ENCODE measurements at regions not wholly inside any gene's neighbourhood (a gene's known extent, or its start where the extent isn't known, plus 50 kb on each side); places are given as distances from the start of the nearest gene placed in this dataset.

- Histone ChIP-seq H3K27me3 (peaks cover 7% of the 10 kb centered on the region), H3K27ac (no peak overlapping the region), H3K9me3 (no peaks in the 10 kb centered on the region), H3K4me3 (no peak overlapping the region), H3K36me3 (no peaks in the 10 kb centered on the region), H3K4me1 (peaks cover 8% of the 10 kb centered on the region)
- 64% methylated on average over 8 of the region's 10 CpGs for WGBS
- no peak for DNase-seq (ENCODE audit: low spot score in 2 of 2)
- TF ChIP-seq POLR2AphosphoS5 (IDR thresholded peaks at IDR 0.05) (no peak), POLR2A (IDR thresholded peaks at IDR 0.05) (no peak), EP300 (IDR thresholded peaks at IDR 0.05) (no peak), CTCF (IDR thresholded peaks at IDR 0.05) (no peak)
These were observed 137.1 kb upstream of the SMIM23 start for GRCh38 chr5:171648279-171649074.

DNA sequence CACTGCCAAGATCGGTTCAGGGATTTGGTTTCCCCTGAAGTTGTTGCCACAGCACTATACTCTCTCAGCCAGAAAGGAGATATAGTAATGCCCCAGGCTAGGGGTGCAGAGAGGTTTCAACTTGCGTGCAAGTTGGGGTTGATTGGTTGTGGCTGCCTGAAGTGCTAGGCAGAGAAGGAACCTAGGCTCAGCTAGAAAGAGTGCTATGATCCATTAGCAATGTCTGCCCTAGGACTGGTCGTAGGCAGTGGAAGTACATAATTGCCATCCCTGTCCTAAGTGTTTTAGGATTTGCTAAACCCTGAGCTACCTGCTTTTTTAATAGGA lies 136.6 kb upstream of the SMIM23 start:
- Histone ChIP-seq H3K4me1 (peaks cover 8% of the 10 kb centered on the region), H3K4me3 (no peak overlapping the region), H3K27ac (no peak overlapping the region), H3K9me3 (no peaks in the 10 kb centered on the region), H3K27me3 (peaks cover 7% of the 10 kb centered on the region), H3K36me3 (no peaks in the 10 kb centered on the region)
- TF ChIP-seq EP300 (IDR thresholded peaks at IDR 0.05): no peak
- TF ChIP-seq POLR2A (IDR thresholded peaks at IDR 0.05): no peak
- TF ChIP-seq CTCF (IDR thresholded peaks at IDR 0.05): no peak
- no peak for TF ChIP-seq POLR2AphosphoS5 (IDR thresholded peaks at IDR 0.05)
- WGBS: 43% methylated on average over 3 of the region's 3 CpGs
- DNase-seq (ENCODE audit: low spot score in 2 of 2): no peak

GRCh38 chr5:171650597-171650996 lies 135.0 kb upstream of the SMIM23 start:
- 44% methylated on average over 8 of the region's 8 CpGs for WGBS
- no peaks in the 10 kb centered on the region for H3K36me3 ChIP-seq
- TF ChIP-seq EP300 (IDR thresholded peaks at IDR 0.05): no peak
- TF ChIP-seq POLR2AphosphoS5 (IDR thresholded peaks at IDR 0.05): no peak
- TF ChIP-seq CTCF (IDR thresholded peaks at IDR 0.05): no peak
- TF ChIP-seq POLR2A (IDR thresholded peaks at IDR 0.05): no peak

DNA sequence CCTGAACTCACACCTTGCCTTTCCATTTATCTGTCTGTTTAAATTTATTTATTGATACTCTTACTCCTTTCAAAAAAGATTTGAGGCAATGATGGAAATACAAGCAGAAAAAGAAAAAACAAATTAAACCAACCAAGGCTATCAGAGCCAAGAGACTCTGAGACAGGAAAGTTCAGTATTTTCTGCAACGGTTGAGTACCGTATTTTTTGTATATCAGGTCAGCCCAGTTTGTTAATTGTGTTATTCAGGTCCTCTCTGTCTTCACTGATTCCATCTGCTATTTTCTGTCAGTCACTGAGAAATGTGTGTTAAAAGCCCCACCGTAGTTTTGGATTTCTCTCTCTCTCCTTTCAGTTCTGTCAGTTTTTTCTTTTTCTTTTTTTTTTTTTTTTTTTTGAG lies 134.5 kb upstream of the SMIM23 start:
- no peak for DNase-seq (ENCODE audit: low spot score in 2 of 2)
- 28% methylated on average over 3 of the region's 3 CpGs for WGBS
- Histone ChIP-seq H3K4me3 (no peak overlapping the region), H3K36me3 (no peaks in the 10 kb centered on the region), H3K9me3 (no peaks in the 10 kb centered on the region), H3K4me1 (peaks cover 8% of the 10 kb centered on the region), H3K27ac (no peak overlapping the region), H3K27me3 (peaks cover 7% of the 10 kb centered on the region)
- TF ChIP-seq EP300 (IDR thresholded peaks at IDR 0.05) (no peak), CTCF (IDR thresholded peaks at IDR 0.05) (no peak), POLR2A (IDR thresholded peaks at IDR 0.05) (no peak), POLR2AphosphoS5 (IDR thresholded peaks at IDR 0.05) (no peak)

More at GRCh38 chr5:171650597-171650996, 135.0 kb upstream of the SMIM23 start:
- H3K4me1 ChIP-seq: peaks cover 8% of the 10 kb centered on the region
- no peak for DNase-seq (ENCODE audit: low spot score in 2 of 2)
- no peak overlapping the region for H3K27ac ChIP-seq
- H3K4me3 ChIP-seq: no peak overlapping the region
- no peaks in the 10 kb centered on the region for H3K9me3 ChIP-seq
- H3K27me3 ChIP-seq: peaks cover 7% of the 10 kb centered on the region

DNA sequence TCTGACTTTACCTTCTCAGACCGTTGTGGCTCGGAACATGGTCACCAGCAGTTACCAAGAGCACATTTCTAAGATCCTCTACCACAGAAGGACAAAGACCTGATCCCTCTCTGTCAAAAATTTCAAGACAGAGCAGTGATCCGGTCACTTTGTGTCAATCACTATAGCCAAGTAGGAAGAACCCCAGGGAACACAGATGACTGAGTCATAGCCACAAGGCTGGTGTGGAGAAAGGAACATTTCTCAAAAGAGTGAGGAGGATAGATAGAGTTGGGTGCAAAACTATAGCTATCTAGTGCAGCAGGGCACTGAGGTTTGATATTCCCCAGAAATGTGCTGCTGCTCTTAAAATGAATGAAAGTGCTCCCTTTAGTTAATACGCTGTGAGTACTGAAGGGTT lies 130.7 kb upstream of the SMIM23 start:
- WGBS: 84% methylated on average over 4 of the region's 4 CpGs
- Histone ChIP-seq H3K27ac (no peak overlapping the region), H3K4me3 (no peak overlapping the region), H3K4me1 (peaks cover 4% of the 10 kb centered on the region), H3K27me3 (no peaks in the 10 kb centered on the region), H3K36me3 (no peaks in the 10 kb centered on the region), H3K9me3 (no peaks in the 10 kb centered on the region)
- no peak for TF ChIP-seq EP300 (IDR thresholded peaks at IDR 0.05)
- TF ChIP-seq CTCF (IDR thresholded peaks at IDR 0.05): no peak
- TF ChIP-seq POLR2A (IDR thresholded peaks at IDR 0.05): no peak
- TF ChIP-seq POLR2AphosphoS5 (IDR thresholded peaks at IDR 0.05): no peak
- no peak for DNase-seq (ENCODE audit: low spot score in 2 of 2)

Data from suprapubic skin (tissue), 4 donors.